HG03039 (cell line): ENCODE measurements at regions not wholly inside any gene's neighbourhood (a gene's known extent, or its start where the extent isn't known, plus 50 kb on each side); places are given as distances from the start of the nearest gene placed in this dataset.

Experiments used
- ATAC-seq: cut with Tn5 transposase; IDR thresholded peaks from one replicate; pipeline ENCODE4 v1.9.1; 2021; ENCODE audit warnings: mild to moderate bottlenecking, moderate library complexity; ENCODE audit not compliant: unreplicated experiment

- no peak for ATAC-seq
Observed at GRCh38 chr4:157889788-157890187, 283.0 kb downstream of the GASK1B start.

DNA sequence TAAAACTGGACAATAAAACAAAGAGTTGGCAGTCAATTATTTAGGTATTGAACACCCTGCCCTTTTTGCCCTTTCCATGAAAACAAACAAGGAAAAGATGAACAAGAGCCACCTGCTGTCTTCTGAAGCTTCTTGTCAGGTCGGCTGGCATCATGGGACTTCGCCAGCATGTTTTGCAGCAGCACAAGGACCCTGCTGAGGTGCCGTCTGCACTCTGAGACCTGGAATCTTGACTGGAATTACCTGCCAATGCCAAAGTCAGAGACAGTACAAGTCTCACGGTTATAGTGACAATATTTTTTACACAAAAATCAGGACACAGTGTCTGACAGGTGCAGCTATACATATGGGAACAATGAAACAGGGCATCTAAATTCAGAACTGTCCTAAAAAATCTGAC lies 284.5 kb downstream of the GASK1B start:
- no peak for ATAC-seq

- ATAC-seq, result no peak
Observed at GRCh38 chr4:157887316-157887715, 285.5 kb downstream of the GASK1B start.

DNA sequence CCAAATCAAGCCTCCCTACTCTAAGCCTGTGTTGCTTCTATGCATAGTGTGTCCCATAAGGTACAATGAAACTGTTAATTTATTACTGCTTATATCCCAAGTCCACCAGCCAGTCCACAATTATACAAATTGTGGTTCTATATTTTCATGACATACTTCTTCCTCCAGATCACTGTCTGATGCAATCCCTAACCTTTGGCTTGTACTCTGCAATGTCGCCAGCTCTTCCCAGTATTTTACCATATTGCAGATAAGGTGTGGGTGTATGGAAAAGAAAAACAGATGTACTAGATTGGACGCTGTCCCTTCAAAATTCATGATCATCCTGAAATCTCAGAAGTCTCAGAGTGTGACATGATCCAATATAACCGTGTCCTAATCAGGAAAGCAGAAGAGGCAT lies 286.2 kb downstream of the GASK1B start:
- ATAC-seq, result no peak

DNA sequence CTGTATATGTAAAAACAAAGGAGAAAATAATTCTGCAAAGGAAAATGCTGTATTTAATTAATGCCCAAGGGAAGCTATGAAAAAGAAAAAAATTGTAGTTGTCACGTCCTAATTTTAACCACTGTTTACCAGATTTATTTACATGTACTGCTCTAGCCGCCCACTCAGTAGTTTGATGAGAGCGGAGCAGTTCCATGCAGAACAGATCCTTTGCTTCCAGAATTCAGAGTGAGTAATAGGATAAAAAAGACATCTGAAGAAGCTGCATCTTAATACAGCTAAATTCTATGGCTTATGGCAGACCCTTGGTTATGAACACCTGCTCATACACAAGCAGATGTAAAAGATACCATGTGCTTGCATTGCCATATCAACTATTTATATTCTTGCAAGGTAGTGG lies 287.0 kb downstream of the GASK1B start:
- no peak for ATAC-seq

GRCh38 chr4:157882901-157883300 lies 289.9 kb downstream of the GASK1B start:
- no peak for ATAC-seq

DNA sequence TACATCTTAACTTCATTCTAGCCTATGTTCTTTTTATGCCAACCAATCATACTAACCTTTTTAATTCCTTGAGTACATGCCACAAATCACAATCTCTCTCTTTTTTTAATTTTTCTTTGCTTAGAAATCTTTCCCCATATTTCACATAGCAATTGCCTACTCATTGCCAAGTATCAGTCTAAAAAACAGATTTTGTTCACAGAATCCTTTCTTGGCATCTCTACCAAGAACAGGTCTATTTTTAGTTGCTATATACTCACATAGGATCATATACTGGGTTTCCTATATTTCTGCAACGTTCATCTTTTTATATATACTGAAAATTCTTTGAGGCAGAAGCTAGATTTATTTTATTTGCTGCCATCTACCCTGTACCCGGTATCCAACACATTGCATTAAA lies 292.1 kb downstream of the GASK1B start:
- ATAC-seq, result no peak

- ATAC-seq, result no peak
Observed at GRCh38 chr4:157854819-157855218, 318.0 kb downstream of the GASK1B start.

DNA sequence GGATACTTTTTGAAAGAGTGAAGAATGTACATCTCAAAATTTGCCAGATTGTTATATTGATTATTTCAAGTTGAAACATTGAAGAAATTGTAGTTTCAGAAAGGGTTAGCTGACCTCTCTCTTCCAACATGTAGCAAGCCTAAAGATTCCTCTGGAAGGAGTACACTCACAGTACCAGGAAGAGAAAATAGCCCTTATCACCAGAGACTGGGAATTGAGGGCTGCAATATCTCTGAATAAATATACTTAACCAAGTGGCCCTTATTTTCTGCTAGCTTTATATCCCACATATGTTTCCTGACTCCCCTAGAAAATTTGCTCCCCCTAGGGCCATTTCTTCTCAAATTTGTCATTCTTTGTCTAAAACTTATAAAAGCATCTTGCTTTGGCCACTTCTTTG lies 332.2 kb downstream of the GASK1B start:
- no peak for ATAC-seq

- ATAC-seq, result no peak
Observed at GRCh38 chr4:157840034-157840433, 332.8 kb downstream of the GASK1B start.

DNA sequence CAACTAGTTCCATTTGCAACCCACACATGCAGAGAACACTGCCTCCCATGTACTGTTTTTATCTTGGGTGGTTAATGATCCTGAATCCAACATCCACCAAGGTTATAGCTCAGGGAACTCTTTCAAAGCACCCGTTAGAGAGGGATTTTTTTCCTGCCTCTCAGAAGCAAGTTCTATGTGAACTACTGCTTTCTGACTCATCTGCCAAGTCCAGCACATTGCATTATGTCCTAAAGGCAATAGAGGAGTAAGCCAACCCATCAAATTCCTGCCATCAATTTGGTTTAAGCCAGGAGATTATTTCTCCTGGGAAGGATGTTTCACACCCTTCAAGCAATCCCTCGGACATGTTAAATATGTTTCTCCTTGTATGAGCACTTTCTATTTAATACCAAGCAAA lies 334.5 kb downstream of the GASK1B start:
- ATAC-seq, result no peak

DNA sequence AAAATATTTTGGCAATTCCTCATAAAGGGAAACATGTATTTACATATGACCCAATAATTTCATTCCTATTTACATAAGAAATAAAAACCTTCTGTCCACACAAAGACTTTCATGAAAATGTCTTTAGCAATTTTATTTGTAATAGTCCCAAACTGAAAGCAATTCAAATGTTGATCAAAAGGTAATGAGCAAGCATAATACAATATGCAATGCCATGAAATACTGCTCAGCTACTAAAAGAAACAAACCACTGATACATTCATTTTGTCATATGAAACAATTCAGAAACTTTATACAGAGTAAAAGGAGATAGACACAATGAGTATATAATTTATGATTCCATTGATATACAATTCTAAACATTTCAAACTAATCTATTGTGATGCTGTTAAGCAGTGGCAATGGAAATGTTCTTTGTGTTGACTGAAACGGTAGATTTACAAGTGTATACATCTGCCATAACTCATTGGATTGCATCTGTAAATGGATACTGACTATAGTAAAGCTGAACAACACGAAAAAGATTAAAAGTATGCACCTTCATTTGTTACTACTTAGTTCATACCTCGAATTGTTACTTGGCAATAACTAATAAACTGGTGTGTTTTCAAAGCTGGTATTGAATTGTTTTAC lies 335.6 kb downstream of the GASK1B start:
- ATAC-seq, result no peak

DNA sequence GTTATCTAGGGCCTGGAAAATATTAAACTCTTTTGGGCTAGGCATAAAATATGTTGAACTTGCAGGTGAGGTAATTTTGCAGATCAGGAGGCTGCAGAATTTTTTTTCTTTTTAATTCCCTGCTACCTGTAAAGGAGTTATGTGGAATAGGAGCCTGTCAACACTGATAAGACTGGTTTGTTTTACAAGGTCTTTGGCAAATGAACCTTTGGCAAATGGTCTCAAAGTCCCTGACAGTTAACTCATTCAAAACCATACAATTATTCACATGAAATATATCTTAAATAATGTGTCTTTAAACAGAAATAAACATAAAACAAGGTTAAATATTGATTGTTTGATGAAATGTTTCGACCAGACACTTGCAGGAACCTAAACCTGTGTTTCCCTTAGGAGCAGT lies 340.2 kb downstream of the GASK1B start:
- ATAC-seq, result no peak

GRCh38 chr4:157824021-157824420 lies 348.8 kb downstream of the GASK1B start:
- ATAC-seq, result no peak

GRCh38 chr4:157821814-157822213 lies 351.0 kb downstream of the GASK1B start:
- ATAC-seq, result no peak

DNA sequence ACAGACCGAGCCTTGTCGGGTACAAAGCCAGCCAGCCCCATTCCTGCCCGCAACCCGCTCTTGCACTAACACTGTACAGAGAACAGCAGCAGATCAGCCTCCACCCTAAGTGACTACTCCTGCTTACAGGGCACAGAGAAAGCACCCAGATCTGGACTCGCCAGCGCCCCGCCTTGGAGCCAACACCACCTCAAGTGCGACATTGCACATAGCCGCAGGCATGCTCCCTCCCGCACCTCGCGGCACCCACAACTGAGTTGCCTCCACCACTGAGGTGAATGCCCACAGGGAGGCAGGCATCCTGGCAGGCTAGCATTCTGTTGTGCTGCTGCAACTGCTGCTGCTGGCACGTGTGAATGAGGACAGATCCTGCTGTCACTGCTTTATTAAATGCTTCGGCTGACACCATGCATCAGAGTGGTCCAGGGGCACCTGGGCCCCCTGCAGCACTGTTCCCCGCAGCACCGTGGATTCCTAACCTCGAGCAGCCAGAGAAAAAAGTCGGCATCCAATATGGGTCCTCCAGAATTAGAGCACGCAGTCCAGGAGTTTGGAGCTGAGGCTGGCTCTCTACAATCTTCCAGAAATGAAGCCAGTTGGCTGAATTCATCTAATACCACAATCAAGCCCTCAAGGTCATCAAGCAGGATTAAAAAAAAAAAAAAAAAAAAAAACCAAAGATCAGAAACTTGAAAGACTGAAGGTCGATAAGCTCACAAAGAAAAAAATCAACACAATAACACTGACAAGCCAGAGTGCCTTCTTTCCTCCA lies 352.9 kb downstream of the GASK1B start:
- no peak for ATAC-seq

DNA sequence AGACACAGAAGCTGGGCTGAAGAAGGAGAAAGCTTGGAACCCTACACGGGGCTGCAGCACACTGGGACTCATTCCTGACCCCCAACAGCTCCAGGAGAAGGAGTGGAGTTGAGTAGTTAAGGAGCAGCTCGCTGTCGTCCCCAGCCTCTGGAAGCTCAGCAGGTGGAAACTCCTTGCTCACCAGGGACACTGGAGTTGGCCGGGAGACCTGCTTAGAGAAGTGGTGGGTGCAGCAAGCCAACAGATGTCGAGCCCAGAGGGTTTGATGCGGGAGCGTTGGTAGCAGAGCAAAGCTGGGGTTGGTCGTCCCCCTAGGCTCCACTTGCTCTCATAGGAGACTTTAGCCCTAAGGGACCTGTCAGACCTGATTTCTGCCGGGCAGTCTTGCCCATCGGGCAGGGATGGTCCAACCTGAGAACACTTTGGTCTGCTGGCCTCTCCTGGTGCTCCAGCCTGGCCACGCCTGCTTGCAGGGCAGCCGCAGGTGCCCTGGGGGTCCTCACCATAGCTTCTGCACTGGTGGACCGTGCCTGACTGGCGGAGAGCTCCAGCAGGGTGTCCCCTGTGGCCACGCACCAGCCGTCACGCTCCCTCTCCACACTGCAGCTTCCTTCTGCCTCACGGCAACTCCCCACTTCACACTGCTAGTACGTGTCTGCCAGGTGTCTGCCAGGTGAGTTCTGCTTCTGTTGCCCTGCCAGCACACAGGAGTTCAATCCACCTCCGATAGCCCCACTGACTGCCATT lies 353.7 kb downstream of the GASK1B start:
- ATAC-seq, result no peak

DNA sequence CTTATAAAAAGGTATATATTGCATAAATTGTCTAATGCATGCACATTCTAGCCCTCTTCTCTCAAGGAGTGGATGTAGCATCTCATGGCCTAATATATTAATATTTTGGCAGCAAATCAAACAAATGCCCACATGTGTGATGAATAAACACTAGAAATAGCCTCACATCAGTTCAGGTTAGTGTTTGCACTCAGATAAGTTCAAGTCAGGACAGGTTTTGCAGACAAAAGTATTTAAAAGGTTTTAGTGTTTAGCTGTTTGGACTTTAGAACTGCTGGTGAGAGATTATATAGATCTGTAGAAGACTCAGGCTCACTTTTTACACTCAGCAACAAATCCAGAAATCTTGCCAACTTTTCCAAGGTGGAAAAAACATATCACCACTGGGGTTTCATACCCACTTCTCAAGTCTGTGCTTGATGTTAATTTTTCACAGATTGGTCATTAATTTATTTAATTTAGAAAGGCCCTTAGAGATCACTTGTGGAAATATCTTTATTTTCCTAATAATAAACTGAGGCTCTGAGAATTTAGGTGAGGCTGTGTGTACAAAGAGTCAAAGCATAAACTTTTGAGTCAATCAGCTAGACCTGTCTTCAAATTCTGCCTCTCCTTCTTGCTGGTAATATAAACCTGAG lies 362.6 kb downstream of the GASK1B start:
- no peak for ATAC-seq

GRCh38 chr4:157808796-157809383 lies 363.9 kb downstream of the GASK1B start:
- no peak for ATAC-seq

DNA sequence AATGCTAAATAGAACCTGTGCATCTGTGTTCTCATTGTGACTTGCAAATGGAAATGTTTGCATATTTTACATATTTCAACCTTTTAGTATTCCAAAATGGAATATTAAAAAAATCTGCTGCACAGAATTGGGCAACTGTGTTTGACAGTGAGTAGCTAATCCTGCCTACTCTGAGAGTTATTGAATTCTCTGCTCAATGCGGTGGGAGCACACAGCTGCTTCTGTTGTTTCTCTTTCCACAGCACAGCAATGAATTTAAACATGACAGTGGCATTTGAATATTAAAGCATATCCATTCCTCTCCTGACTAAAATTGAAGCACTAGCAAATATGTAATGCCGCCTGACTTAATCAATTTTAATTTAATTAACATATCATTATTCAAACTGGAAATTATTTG lies 366.6 kb downstream of the GASK1B start:
- ATAC-seq, result no peak

- no peak for ATAC-seq
Observed at GRCh38 chr4:157804986-157805385, 367.8 kb downstream of the GASK1B start.
